ENCODE measurements at regions not wholly inside any gene's neighbourhood (a gene's known extent, or its start where the extent isn't known, plus 50 kb on each side); places are given as distances from the start of the nearest gene placed in this dataset.

DNA sequence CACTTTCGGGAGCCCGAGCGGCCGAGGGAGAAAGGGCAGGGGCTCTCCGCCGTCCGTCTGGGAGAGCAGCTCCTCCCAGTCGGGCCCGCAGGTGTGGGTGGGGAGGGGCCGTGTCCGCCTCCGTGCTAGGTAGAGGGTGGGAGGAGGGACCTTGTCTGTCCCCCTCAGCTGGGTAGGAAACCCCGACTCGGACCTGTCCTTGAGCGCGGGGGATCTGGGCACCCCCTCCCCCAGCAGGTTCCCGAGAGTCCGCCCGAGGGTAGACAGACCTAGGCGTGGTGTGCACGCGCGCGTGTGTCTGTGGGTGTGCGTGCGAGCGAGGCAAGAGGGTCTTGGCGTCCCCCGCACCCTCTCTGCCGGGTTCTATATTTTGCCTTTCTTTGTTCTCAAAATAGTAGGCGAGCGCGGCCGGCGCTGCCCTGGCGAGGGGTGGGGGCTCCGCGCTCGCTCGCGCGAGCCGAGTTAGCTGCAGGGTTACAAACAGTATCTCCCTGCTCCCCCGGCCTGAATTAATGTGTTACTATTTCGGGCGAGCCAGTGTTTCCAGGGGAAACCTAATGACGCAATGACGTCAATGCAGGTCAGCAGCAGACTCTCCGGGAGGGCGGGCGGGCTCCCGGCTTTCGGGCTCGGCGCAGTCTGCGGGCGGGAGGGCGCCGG lies 73.9 kb upstream of the LEP start:
- in situ Hi-C loops (cut with MboI; ENCODE audit: low pct_unique_long_range_greater_than_20kb, low sequenced_read_pairs): no loop called here
- DNase-seq: peak; percentile 52

DNA sequence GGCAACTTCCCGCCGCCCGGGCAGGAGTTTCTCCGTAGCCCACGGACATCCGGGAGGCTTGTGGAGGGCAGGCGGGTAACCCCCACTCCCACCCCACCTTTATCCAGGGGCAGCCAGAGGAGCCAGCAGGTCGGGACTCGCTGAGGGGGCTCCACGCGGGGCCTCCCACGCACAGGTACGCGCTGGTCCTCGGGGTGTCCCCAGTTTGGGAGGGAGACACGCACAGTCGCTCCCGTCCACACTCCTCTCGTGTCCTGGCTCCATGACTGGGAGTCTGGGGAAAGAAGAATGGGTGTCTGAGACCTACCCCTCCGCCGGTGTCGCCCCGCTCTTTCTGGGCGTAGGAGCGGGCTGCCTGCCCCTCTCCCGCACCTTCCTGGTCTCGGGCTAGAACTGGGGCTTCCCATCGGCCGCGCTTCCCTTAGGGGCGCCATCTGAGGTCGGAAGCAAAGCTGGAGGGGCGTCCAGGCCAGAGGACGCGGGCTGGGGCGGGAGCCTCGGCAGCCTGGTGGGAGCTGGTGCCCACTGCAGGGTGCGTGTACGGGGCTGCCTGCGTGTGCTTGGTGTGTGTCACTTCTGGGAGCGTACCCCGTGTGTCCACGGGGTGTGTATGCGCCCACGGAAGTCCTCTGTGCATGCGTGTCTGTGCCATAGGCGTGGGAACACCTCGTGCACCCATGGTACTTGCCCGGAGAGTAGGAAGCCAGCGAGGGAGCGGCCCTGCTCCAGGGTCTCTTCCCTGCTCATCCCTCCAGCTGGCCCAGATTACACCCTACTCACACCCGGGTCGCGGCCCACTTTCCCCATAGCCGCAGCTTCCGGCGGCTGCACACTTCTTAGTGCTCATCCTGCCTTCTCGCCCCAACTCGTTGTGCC lies 73.0 kb upstream of the LEP start:
- no peak for DNase-seq
- in situ Hi-C loops (cut with MboI; ENCODE audit: low pct_unique_long_range_greater_than_20kb, low sequenced_read_pairs): no loop called here

DNA sequence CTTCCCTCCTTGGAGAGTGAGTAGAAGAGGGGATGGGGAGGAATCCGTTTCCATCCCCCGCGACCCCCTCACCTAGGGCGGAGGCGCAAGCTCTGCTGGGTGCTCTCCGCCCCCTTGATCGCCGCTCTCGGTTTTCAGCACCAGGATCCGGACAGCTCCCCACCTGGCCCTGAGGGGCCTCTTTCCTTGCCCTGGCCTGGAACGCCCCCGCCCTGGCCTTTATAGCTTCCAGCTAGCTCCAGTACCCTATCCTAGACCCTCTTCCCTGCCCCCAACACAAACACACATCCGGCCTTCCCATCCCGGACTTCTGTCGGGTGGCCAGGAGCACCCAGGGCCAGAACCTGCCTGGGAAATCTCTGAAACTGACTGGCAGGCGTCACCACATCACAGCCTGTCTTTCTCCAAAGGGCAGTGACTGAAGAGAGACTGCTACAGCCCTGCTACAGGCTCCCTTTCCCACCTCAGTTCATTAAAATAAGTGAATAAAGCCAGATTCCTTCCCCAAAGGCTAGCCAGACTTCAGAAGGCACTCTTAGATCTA lies 72.3 kb upstream of the LEP start:
- in situ Hi-C loops (cut with MboI; ENCODE audit: low pct_unique_long_range_greater_than_20kb, low sequenced_read_pairs): no loop called here
- DNase-seq: peak; percentile 40

DNA sequence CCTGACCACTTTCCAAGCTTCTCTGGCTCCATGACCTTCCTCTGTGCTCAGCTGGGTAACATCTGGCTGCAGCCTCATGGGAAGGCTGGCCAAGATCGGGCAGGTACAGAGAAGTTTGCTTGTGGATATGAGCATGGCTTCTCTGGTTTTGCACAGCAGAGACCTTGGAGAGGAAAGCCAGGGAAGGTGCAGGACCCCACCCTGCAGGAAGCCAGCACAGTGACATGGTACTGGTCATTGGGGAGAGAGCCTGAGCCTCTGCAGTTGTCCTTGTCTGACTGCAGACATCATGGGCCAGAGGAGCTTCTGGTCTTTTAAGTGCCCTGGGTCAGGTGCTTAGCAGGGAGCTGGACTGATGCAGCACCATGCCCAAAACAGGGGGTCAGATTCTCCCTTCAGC lies 70.6 kb upstream of the LEP start:
- in situ Hi-C loops (cut with MboI; ENCODE audit: low pct_unique_long_range_greater_than_20kb, low sequenced_read_pairs): no loop called here
- no peak for DNase-seq

DNA sequence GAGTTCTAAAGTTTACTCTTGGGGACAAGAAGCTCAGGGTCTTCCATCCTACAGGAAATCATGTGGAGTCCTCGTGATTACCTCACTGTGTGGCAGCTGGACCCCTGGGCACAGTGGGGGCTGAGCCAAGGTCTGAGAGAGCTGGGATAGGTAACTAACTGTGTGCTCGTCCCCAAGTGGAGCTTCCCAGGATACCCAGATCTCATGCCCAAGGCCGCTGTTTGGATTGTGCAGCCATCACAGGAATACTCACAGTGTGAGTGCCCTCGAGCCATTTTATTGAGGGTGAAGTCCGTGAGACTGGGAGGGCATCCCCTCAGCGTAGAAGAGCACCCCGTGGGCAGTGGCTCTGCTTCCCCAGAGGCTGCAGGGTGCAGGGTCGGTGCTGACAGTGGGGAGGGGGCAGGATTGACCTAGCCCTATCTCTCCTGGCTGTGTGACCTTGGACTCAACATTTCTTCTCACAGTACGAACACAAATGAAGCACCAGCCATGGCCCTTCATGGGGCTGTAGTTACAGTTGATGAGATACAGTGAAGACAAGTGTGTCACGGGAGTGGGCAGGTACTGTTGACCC lies 69.6 kb upstream of the LEP start:
- DNase-seq: no peak
- in situ Hi-C loops (cut with MboI; ENCODE audit: low pct_unique_long_range_greater_than_20kb, low sequenced_read_pairs): no loop called here

DNA sequence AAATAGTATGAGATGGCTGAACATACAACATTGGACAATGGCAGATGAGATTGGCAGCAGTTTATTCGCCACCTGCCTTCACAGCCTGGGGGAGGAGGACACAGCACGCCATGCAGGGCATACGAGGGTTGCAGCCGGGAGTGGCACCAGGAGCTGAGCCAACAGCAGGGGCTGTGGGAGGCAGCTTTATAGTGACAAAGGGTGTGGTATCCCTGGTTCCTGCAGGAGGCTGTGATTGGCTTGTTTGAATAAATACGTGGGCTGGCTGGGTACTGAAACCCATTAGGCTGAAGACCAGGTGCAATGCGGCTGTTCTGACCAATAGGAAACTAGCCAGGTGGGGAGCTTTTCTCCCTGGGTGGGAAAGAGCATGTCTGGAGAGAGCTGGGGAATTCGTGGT lies 68.9 kb upstream of the LEP start:
- DNase-seq: no peak
- in situ Hi-C loops (cut with MboI; ENCODE audit: low pct_unique_long_range_greater_than_20kb, low sequenced_read_pairs): no loop called here

DNA sequence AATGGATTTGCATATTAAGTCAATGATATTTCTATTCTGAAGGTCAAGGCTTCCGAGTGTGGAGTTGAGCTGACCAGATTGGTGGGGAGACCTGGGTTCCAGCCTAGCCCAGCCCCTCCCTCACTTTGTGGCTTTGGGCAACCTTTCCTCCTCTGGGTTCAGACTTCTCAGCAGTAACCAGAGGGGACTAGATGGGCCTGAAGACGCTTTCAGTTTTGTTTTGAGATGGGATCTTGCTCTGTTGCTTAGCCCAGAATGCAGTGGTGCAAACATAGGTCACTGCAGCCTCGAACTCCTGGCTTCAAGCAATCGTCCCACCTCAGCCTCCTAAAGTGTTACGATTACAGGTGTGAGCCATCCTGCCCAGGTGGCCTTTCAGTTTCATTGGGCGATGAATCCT lies 68.1 kb upstream of the LEP start:
- in situ Hi-C loops (cut with MboI; ENCODE audit: low pct_unique_long_range_greater_than_20kb, low sequenced_read_pairs): no loop called here
- no peak for DNase-seq

DNA sequence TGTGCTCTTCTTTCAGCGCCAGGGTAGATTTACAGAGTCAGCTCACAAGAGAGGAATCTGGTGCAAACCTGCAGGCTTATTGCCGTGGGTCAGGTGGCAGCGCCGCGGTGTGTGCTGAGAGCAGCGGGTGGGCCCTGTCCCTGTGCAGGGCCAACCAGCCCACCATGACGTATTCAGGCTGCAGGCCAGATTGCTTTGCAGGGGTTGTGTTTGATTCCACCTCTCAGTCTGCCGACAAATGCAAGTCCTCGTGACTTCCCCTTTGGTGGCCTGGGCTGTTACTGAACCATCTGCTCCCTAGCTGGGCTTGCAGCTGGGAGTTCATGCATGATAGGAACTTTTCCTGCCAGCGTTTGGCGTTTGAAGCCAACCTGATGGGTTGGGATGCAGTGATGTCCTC lies 66.7 kb upstream of the LEP start:
- peak; percentile 29 for DNase-seq
- in situ Hi-C loops (cut with MboI; ENCODE audit: low pct_unique_long_range_greater_than_20kb, low sequenced_read_pairs): no loop called here

DNA sequence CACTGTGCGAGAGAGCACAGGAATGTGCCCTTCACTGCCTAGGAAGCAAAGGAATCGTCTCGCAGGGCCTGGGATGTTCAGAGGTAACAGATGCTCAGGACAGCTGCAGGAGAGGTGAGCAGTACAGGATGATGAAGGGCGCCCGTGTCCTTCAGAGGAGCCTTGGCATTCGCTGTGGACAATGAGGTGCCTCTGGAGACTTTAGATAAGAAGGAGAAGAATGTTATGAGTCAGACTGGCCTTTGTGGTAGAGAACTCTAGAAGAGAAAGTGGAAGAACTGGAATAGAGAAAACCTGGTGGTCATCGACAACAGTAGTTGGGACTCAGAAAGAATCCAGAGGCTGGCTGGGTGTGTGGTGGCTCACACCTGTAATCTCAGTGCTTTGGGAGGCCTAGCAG lies 64.4 kb upstream of the LEP start:
- no peak for DNase-seq
- in situ Hi-C loops (cut with MboI; ENCODE audit: low pct_unique_long_range_greater_than_20kb, low sequenced_read_pairs): no loop called here

DNA sequence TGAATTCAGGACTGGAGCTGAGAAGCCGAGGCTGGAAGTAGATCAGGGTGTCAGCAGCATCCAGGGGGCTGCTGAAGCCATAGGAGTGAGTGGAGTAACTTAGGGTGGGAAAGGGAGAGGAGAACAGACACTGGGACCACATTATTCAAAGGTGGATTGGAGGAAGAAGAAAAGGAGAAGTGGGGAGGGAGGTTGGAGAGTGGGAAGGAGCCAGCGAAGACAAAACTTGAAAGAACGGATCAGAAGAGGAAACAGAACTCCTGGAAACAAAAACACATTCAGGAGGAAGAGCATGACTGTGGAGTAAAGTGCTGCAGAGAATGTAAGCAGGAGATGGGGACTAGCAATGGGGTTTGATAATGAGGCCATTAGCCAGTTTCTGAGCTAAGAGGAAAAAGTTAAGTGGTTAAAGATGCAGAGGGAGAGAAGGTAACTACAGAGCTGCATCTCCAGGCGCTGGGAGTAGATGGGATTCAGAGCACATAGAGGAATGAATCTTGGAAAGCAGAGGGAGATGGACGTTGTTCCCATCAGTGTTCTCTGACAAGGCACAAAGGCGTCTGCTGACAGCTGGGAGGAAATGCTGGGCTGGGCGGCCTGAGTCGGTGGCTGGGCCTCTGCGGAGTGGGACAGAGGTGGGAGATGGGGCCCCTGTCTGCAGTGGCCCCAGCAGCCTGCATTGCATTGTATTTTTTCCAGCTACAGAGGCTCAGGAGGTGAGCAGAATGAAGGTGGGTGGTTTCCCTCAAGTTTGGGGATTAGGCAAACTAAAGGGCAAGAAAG lies 63.1 kb upstream of the LEP start:
- no peak for DNase-seq
- in situ Hi-C loops (cut with MboI; ENCODE audit: low pct_unique_long_range_greater_than_20kb, low sequenced_read_pairs): no loop called here

DNA sequence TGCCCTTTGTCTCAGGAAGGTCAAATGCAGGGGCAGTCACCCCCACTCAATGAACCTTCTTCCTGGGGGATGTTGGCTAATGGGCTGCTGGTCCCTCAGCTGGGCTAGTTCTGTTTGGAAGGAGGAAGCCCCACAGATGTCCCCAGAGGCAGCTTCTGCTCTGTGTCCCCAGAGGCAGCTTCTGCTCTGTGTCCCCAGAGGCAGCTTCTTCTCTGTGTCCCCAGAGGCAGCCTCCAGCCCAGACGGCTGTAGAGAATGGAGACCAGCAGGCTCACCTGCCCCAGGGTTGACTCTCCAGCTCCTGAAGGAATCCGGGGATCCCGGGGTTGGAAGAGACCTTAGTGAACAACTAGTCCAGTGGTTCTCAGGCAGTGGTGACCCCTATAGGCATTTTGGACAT lies 62.5 kb upstream of the LEP start:
- in situ Hi-C loops (cut with MboI; ENCODE audit: low pct_unique_long_range_greater_than_20kb, low sequenced_read_pairs): no loop called here
- DNase-seq: no peak

DNA sequence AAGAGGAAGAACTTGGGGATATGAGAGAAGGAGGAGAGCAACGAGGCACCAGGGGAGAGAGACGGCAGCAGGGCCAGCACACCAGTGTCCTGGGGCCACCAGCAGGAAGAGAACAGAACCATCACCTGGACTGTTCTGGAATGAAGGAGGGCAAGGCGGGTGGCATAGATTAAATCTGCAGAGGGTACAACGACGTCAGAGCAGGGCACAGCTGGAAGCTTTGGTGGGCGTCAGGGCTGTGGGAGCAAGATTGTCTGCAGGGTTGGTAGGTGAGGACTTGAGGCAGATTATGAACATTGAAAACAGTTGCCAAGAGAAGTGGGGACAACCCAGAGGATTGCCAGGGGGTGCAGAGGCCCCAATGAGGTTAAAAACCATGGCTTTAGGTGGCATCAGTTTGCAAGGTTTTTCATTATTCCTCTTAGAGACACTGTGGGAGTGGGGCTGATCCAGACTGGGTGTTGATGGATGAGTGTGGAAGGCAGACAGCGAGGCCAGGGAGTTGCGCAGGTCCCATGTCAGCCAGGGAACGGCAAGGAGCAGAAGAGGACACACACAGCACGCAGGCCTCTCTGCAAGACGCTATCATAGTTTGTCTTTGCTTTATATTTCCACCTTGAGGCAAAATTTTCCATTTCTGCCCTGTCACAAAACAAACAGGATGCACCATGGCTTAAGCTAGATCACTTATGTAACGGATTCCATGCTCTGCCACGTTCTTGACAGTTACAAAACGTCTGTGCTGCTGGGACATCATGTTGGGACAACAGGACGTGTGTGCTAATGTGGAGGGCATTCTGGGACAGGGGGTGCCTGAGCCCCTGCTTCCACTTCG lies 52.5 kb upstream of the LEP start:
- no peak for DNase-seq
- in situ Hi-C loops (cut with MboI; ENCODE audit: low pct_unique_long_range_greater_than_20kb, low sequenced_read_pairs): no loop called here

DNA sequence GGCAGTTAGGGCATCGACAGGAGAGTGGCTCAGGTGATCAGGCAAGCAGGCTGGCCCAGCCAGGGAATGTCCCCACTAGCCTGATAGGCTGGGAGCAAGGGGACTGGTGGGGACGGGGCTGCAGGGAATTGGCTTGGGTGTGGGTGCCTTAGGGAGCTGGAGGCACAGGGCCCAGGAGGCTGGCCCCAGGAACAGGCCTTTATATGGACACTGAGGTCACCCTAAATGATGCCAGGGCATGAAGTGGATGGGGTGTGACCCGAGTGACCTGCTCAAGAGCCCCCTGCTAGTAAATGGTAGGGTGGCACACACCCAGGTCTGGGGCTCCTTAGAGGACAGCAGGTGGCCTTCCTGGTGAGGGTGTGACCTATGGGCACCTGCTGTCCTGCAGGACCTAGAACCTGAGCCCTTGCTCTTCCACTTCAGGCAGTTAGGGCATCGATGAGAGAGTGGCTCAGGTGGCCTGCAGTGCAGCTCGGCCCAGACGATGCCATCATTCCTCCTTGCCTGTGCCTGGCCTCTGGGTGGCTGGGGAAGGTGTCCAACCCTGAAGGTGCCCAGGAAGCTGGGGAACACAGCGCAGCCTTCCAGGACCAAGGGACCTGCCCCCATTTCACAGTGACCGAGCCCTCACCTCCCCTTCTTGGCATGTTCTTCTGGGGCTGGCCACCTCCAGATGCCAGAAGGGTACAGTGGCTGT lies 51.7 kb upstream of the LEP start:
- no peak for DNase-seq
- in situ Hi-C loops (cut with MboI; ENCODE audit: low pct_unique_long_range_greater_than_20kb, low sequenced_read_pairs): no loop called here

DNA sequence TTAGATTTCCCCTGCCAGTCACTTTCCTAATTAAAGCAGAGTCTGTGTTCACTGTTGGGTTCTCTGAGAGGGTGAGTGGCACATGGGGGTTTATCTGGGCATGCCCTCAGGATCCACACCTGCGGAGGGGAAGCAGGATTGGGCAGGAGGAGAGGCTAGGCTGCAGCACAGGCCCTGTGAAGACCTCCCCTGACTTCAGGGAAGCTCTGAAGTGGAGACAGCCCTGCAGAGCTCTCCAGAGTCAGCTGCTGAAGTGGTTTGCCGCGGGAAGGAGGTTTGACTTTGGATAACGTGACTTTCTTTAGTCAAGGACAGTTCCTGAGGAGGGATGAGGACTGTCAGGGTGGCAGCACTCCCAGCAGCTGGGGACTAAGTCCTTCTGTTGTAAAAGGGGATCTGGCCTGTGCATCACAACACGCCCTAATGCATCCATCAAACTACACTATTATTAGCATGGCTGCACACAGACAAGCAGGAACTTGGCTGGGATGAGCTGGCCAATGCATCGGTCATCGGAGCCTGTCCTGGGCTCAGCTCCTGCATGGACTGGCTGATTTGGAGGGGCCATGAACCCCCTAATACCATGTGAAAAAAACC lies 50.9 kb upstream of the LEP start:
- DNase-seq: no peak
- in situ Hi-C loops (cut with MboI; ENCODE audit: low pct_unique_long_range_greater_than_20kb, low sequenced_read_pairs): no loop called here

DNA sequence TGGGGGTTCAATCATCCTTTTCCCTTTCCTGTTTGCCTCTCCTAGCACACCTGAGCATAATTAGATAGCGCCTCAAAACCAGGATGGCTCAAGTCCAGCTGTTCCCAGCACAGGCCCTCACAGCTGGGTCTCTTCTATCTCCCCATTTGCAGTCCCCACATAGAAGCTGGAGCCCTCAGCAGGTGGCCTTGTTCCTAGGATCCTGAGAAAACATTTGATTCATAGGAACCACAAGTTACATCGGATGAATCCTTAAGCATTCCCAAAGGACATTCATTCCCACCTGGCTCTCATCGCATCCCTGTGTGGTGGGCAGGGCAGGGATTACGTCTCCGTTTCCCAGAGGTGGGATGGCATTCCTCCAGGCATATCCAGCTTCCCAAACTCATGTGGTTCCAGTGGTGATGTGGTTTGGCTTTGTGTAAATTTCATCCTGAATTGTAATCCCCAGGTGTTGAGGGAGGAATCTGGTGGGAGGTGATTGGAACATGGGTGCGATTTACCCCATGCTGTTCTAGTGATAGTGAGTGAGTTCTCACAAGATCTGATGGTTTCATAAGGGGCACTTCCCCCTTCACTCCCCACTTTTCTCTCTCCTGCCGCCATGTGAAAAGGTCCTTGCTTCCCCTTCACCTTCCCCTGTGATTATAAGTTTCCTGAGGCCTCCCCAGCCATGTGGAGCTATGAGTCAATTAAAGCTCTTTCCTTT lies 49.8 kb upstream of the LEP start:
- in situ Hi-C loops (cut with MboI; ENCODE audit: low pct_unique_long_range_greater_than_20kb, low sequenced_read_pairs): no loop called here
- no peak for DNase-seq

All from KBM-7 (cell line).